OCI-LY1 (cell line): ENCODE measurements at regions not wholly inside any gene's neighbourhood (a gene's known extent, or its start where the extent isn't known, plus 50 kb on each side); places are given as distances from the start of the nearest gene placed in this dataset.

ENCODE experiments used
- H2AFZ ChIP-seq: fragments of 200-600 bp; sonication (generic), shearing (Covaris generic); 2 replicates; pipeline ENCODE4 v1.6.0; 2014; ENCODE audit warnings: antibody characterized with exemption, mild to moderate bottlenecking, low read length
- H3F3A ChIP-seq: fragments of 200-600 bp; sonication (generic), shearing (Covaris generic); 2 replicates; pipeline ENCODE4 v1.6.0; 2014; ENCODE audit warnings: mild to moderate bottlenecking, antibody characterized with exemption, low read length, moderate library complexity; ENCODE audit not compliant: insufficient read depth
- H3K27ac ChIP-seq: fragments of 200-600 bp; sonication (generic); 2 replicates; pipeline ENCODE4 v1.5.1; 2014; ENCODE audit warnings: low read length, mixed run types, mild to moderate bottlenecking, low read depth; ENCODE audit not compliant: poor library complexity, severe bottlenecking
- H3K27me3 ChIP-seq: fragments of 200-600 bp; sonication (generic); 2 replicates; pipeline ENCODE4 v1.6.0; 2014; ENCODE audit warnings: antibody characterized with exemption, mild to moderate bottlenecking, low read length, moderate library complexity; ENCODE audit not compliant: insufficient read depth
- H3K36me3 ChIP-seq: fragments of 200-600 bp; sonication (generic); 2 replicates; pipeline ENCODE4 v1.6.1; 2014; ENCODE audit warnings: mild to moderate bottlenecking, antibody characterized with exemption, low read length, moderate library complexity, mixed read lengths; ENCODE audit not compliant: insufficient read depth
- H3K4me1 ChIP-seq: fragments of 200-600 bp; sonication (generic); 2 replicates; pipeline ENCODE4 v1.5.1; 2014; ENCODE audit warnings: mild to moderate bottlenecking, low read length, moderate library complexity; ENCODE audit not compliant: insufficient read depth, severe bottlenecking
- H3K4me2 ChIP-seq: fragments of 200-600 bp; sonication (generic), shearing (Covaris generic); 2 replicates; pipeline ENCODE4 v1.6.1; 2014; ENCODE audit warnings: low read length
- H3K4me3 ChIP-seq: fragments of 200-600 bp; sonication (generic); 2 replicates; pipeline ENCODE4 v1.5.1; 2014; ENCODE audit warnings: low read length, low read depth, mild to moderate bottlenecking, mixed read lengths; ENCODE audit not compliant: poor library complexity, severe bottlenecking
- H3K79me2 ChIP-seq: fragments of 200-600 bp; shearing (Covaris generic); 2 replicates; pipeline ENCODE4 v1.6.1; 2016; ENCODE audit warnings: mixed run types, low read length, mixed read lengths; ENCODE audit not compliant: insufficient read depth
- H3K9ac ChIP-seq: fragments of 200-600 bp; sonication (generic), shearing (Covaris generic); 2 replicates; pipeline ENCODE4 v1.6.1; 2014; ENCODE audit warnings: mild to moderate bottlenecking, low read length, mixed read lengths
- H3K9me2 ChIP-seq: fragments of 200-600 bp; sonication (generic), shearing (Covaris generic); 2 replicates; pipeline ENCODE4 v1.6.1; 2014; ENCODE audit warnings: low read depth, mild to moderate bottlenecking, low read length, mixed read lengths
- H3K9me3 ChIP-seq: fragments of 200-600 bp; shearing (Covaris generic); 2 replicates; pipeline ENCODE4 v1.6.1; 2014; ENCODE audit warnings: low read length, mixed read lengths
- H4K20me1 ChIP-seq: fragments of 200-600 bp; sonication (generic), shearing (Covaris generic); 2 replicates; pipeline ENCODE4 v1.6.0; 2016; ENCODE audit warnings: mild to moderate bottlenecking, low read length; ENCODE audit not compliant: insufficient read depth
- CTCF ChIP-seq: fragments of 200-600 bp; sonication (generic), shearing (Covaris generic); IDR thresholded peaks from 2 replicates; pipeline ENCODE4 v1.5.1; 2017; ENCODE audit warnings: mild to moderate bottlenecking, antibody characterized with exemption, low read length, moderate library complexity, mixed read lengths
- EZH2 ChIP-seq: fragments of 200-600 bp; sonication (generic), shearing (Covaris generic); IDR thresholded peaks from 2 replicates; pipeline ENCODE4 v1.8.0; 2017; ENCODE audit warnings: borderline replicate concordance, mixed run types, mild to moderate bottlenecking, antibody characterized with exemption, low read length, moderate library complexity, mixed read lengths

GRCh38 chr14:105877645-105878044 is 351.3 kb downstream of the TMEM121 start:
- no peaks in the 10 kb centered on the region for H4K20me1 ChIP-seq
- H3K4me2 ChIP-seq = no peak overlapping the region
- no peak overlapping the region for H3K4me3 ChIP-seq
- H3K36me3 ChIP-seq = no peaks in the 10 kb centered on the region
- TF ChIP-seq EZH2 (no peak), CTCF (no peak)
- no peak overlapping the region for H2AFZ ChIP-seq
- H3F3A ChIP-seq = no peaks in the 10 kb centered on the region
- no peak overlapping the region for H3K27ac ChIP-seq
- no peaks in the 10 kb centered on the region for H3K79me2 ChIP-seq
- no peaks in the 10 kb centered on the region for H3K27me3 ChIP-seq
- H3K4me1 ChIP-seq = no peaks in the 10 kb centered on the region
- no peaks in the 10 kb centered on the region for H3K9me3 ChIP-seq
- no peaks in the 10 kb centered on the region for H3K9me2 ChIP-seq
- H3K9ac ChIP-seq = no peak overlapping the region

GRCh38 chr14:105878125-105878524 is 351.7 kb downstream of the TMEM121 start:
- Histone ChIP-seq H3K79me2 (no peaks in the 10 kb centered on the region), H3F3A (no peaks in the 10 kb centered on the region), H3K4me3 (no peak overlapping the region), H3K4me1 (no peaks in the 10 kb centered on the region), H4K20me1 (no peaks in the 10 kb centered on the region), H2AFZ (no peak overlapping the region), H3K36me3 (no peaks in the 10 kb centered on the region), H3K4me2 (no peak overlapping the region), H3K9ac (no peak overlapping the region), H3K9me3 (no peaks in the 10 kb centered on the region), H3K9me2 (no peaks in the 10 kb centered on the region), H3K27me3 (no peaks in the 10 kb centered on the region), H3K27ac (no peak overlapping the region)
- TF ChIP-seq CTCF (no peak), EZH2 (no peak)

GRCh38 chr14:105878554-105878953 is 352.2 kb downstream of the TMEM121 start:
- H2AFZ ChIP-seq = no peak overlapping the region

More at GRCh38 chr14:105878554-105878953, 352.2 kb downstream of the TMEM121 start:
- H3K9me3 ChIP-seq = no peaks in the 10 kb centered on the region
- H3F3A ChIP-seq = no peaks in the 10 kb centered on the region
- H4K20me1 ChIP-seq = no peaks in the 10 kb centered on the region
- no peak overlapping the region for H3K4me2 ChIP-seq
- H3K27me3 ChIP-seq = no peaks in the 10 kb centered on the region
- H3K4me1 ChIP-seq = no peaks in the 10 kb centered on the region
- H3K27ac ChIP-seq = no peak overlapping the region
- H3K36me3 ChIP-seq = no peaks in the 10 kb centered on the region
- no peaks in the 10 kb centered on the region for H3K9me2 ChIP-seq
- H3K4me3 ChIP-seq = no peak overlapping the region
- TF ChIP-seq CTCF (no peak), EZH2 (no peak)
- H3K79me2 ChIP-seq = no peaks in the 10 kb centered on the region
- no peak overlapping the region for H3K9ac ChIP-seq
